GM04503 (cell line): ENCODE measurements at regions not wholly inside any gene's neighbourhood (a gene's known extent, or its start where the extent isn't known, plus 50 kb on each side); places are given as distances from the start of the nearest gene placed in this dataset.
"Not testable (repeated sequence)": the region's sequence is repeated elsewhere in the genome, so short reads cannot be mapped to it uniquely, and the experiment has no call there.

Source experiments
- DNase-seq: peaks from one replicate; pipeline ENCODE4 v3.0.0-alpha.2; 2012; ENCODE audit warnings: low read depth

GRCh38 chr10:10727411-10727810 is 290.3 kb upstream of the CELF2 start:
- DNase-seq = not testable (repeated sequence)

- no peak for DNase-seq
These were observed 289.9 kb upstream of the CELF2 start for GRCh38 chr10:10727812-10728211.

- DNase-seq = no peak
These were observed 287.1 kb upstream of the CELF2 start for GRCh38 chr10:10730471-10731043.

- DNase-seq = no peak
These were observed 286.3 kb upstream of the CELF2 start for GRCh38 chr10:10731366-10731765.

- DNase-seq = no peak
These were observed 283.2 kb upstream of the CELF2 start for GRCh38 chr10:10734356-10735064.

GRCh38 chr10:10745291-10745690 is 272.4 kb upstream of the CELF2 start:
- no peak for DNase-seq

- no peak for DNase-seq
These were observed 262.2 kb upstream of the CELF2 start for GRCh38 chr10:10755490-10755889.

GRCh38 chr10:10758306-10758705 is 259.4 kb upstream of the CELF2 start:
- DNase-seq = no peak

- not testable (repeated sequence) for DNase-seq
These were observed 257.9 kb upstream of the CELF2 start for GRCh38 chr10:10759806-10760205.

GRCh38 chr10:10765017-10765416 is 252.7 kb upstream of the CELF2 start:
- no peak for DNase-seq

GRCh38 chr10:10772411-10772810 is 245.3 kb upstream of the CELF2 start:
- no peak for DNase-seq

- DNase-seq = no peak
These were observed 244.7 kb upstream of the CELF2 start for GRCh38 chr10:10772874-10773508.

- no peak for DNase-seq
These were observed 243.3 kb upstream of the CELF2 start for GRCh38 chr10:10774416-10774815.

- DNase-seq = no peak
These were observed 241.3 kb upstream of the CELF2 start for GRCh38 chr10:10776363-10776762.

GRCh38 chr10:10777279-10777678 is 240.4 kb upstream of the CELF2 start:
- DNase-seq = no peak

GRCh38 chr10:10777723-10778122 is 239.9 kb upstream of the CELF2 start:
- DNase-seq = no peak

- no peak for DNase-seq
These were observed 238.7 kb upstream of the CELF2 start for GRCh38 chr10:10778959-10779358.

- no peak for DNase-seq
These were observed 238.2 kb upstream of the CELF2 start for GRCh38 chr10:10779511-10779910.

- DNase-seq = no peak
These were observed 236.9 kb upstream of the CELF2 start for GRCh38 chr10:10780746-10781145.

GRCh38 chr10:10782603-10783002 is 235.1 kb upstream of the CELF2 start:
- DNase-seq = no peak

- no peak for DNase-seq
These were observed 232.0 kb upstream of the CELF2 start for GRCh38 chr10:10785627-10786026.

- DNase-seq = no peak
These were observed 231.3 kb upstream of the CELF2 start for GRCh38 chr10:10786109-10787090.
